GM12864 (cell line): ENCODE measurements at regions not wholly inside any gene's neighbourhood (a gene's known extent, or its start where the extent isn't known, plus 50 kb on each side); places are given as distances from the start of the nearest gene placed in this dataset.

Source experiments
- DNase-seq: peaks from one replicate; pipeline ENCODE4 v3.0.0-alpha.2; 2011; ENCODE audit warnings: low read depth
- H3K4me3 ChIP-seq: 2 replicates; pipeline ENCODE4 v1.5.1; 2011; ENCODE audit warnings: mild to moderate bottlenecking, low read depth, low read length, control low read depth
- TF ChIP-seq, protein P1 (sequence below): IDR thresholded peaks from 2 replicates; pipeline ENCODE4 v1.5.1; 2011; ENCODE audit warnings: low read depth, mild to moderate bottlenecking, moderate library complexity, low read length, control low read depth, inconsistent platforms; ENCODE audit errors: missing control alignments

DNA sequence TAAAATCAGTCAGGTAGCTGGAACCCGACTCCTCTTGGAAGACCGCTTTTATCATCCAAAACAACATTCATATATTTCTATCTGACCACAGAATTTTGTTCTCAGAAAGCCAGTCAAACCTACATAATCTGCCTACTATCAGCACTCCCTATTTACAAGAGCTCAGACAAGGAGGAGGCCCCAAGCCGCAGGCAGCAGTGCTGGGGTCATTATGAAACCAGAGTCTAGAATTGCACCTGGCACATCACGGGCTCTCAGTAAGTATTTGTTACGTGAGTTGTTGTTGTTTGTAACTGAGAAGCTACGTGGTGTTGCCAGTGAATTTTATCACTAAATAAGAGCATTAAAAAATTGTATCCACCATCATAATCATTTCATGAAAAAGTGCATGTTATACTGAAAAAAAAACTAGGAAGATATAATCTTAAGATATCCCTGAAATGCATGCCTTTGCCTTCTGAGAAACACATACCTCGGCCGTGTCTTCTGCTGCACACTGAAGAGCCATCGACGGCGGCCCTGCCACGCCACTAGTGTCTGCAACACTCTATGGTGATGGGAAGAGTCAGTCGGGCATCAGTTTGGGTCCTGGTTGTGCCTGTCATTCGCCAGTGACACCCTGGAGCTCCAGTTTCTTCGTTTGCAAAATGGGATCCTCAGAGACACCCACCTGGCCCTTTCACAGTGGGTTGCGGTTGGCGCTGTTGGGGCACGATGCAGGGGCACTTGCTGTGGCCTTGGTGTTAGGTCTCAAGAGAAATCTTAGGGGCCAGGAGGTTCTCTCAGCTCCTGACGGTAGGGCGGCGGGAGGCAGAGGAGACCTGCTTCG lies 505.9 kb downstream of the EIPR1 start:
- no peak for DNase-seq
- TF ChIP-seq, protein P1, sequence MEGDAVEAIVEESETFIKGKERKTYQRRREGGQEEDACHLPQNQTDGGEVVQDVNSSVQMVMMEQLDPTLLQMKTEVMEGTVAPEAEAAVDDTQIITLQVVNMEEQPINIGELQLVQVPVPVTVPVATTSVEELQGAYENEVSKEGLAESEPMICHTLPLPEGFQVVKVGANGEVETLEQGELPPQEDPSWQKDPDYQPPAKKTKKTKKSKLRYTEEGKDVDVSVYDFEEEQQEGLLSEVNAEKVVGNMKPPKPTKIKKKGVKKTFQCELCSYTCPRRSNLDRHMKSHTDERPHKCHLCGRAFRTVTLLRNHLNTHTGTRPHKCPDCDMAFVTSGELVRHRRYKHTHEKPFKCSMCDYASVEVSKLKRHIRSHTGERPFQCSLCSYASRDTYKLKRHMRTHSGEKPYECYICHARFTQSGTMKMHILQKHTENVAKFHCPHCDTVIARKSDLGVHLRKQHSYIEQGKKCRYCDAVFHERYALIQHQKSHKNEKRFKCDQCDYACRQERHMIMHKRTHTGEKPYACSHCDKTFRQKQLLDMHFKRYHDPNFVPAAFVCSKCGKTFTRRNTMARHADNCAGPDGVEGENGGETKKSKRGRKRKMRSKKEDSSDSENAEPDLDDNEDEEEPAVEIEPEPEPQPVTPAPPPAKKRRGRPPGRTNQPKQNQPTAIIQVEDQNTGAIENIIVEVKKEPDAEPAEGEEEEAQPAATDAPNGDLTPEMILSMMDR, result no peak
- no peak overlapping the region for H3K4me3 ChIP-seq

DNA sequence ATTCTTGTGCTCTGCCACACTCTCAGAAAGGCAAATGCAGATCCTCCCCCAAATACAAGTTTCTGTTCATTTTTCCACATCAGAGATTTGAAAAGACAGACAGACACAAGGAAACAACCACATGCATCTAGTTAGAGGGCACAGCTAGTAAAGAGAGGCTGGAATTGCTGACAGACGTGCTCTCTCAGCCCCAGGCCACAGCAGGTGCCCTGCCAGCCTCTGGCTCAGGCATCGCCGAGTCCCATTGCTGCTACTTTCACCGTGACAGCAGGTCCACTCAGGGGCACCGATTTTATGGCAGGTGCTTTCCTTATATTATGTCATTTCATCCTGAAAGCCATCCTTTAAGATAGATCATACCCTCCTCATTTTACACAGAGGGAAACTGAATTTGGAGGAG lies 507.5 kb downstream of the EIPR1 start:
- H3K4me3 ChIP-seq, result no peak overlapping the region
- TF ChIP-seq, protein P1, result no peak
- DNase-seq, result no peak

- H3K4me3 ChIP-seq, result no peak overlapping the region
- TF ChIP-seq, protein P1, result no peak
- no peak for DNase-seq
Observed at GRCh38 chr2:2869553-2869952, 508.1 kb downstream of the EIPR1 start.

GRCh38 chr2:2868085-2868484 lies 509.5 kb downstream of the EIPR1 start:
- TF ChIP-seq, protein P1, result no peak
- DNase-seq, result no peak

GRCh38 chr2:2867397-2867979 lies 510.1 kb downstream of the EIPR1 start:
- H3K4me3 ChIP-seq, result no peak overlapping the region
- TF ChIP-seq, protein P1, result no peak
- no peak for DNase-seq

More at GRCh38 chr2:2868085-2868484, 509.5 kb downstream of the EIPR1 start:
- no peak overlapping the region for H3K4me3 ChIP-seq

- TF ChIP-seq, protein P1, result no peak
Observed at GRCh38 chr2:2866459-2866858, 511.2 kb downstream of the EIPR1 start.

GRCh38 chr2:2862386-2862785 lies 515.2 kb downstream of the EIPR1 start:
- no peak for DNase-seq
- no peak overlapping the region for H3K4me3 ChIP-seq
- TF ChIP-seq, protein P1, result no peak

More at GRCh38 chr2:2866459-2866858, 511.2 kb downstream of the EIPR1 start:
- H3K4me3 ChIP-seq, result no peak overlapping the region
- no peak for DNase-seq
